CD4-positive, alpha-beta T cell (primary cell): ENCODE measurements at regions not wholly inside any gene's neighbourhood (a gene's known extent, or its start where the extent isn't known, plus 50 kb on each side); places are given as distances from the start of the nearest gene placed in this dataset.

Source experiments
- ATAC-seq: fragments of 200-7000 bp; cut with Tn5 transposase; one replicate; pipeline ENCODE4 v1.10.0; 2022; ENCODE audit warnings: mild to moderate bottlenecking; ENCODE audit not compliant: poor library complexity
- CTCF ChIA-PET: fragments of 350-600 bp; sonication (Branson Sonifier 250); formaldehyde crosslinking; loops from one replicate; lab custom pipeline; 2021; ENCODE audit warnings: antibody characterized with exemption, inconsistent platforms; lab: Charles Lee
- POLR2A ChIA-PET: fragments of 350-600 bp; sonication (Branson Sonifier 250); formaldehyde crosslinking; loops from one replicate; lab custom pipeline; 2021; ENCODE audit warnings: antibody characterized with exemption, inconsistent platforms; lab: Charles Lee
- DNase-seq, 14 experiments: peaks; one replicate each; pipeline ENCODE4 v3.0.0-alpha.2; 2013 to 2020; ENCODE audit warnings: mixed read lengths in 2 of 14
- H3K27ac ChIP-seq, 2 donors: one replicate each; pipeline versions ENCODE4 v1.5.1 to v1.7.0; 2013; ENCODE audit warnings: low read length in 2 of 2, low read depth in 1 of 2, mild to moderate bottlenecking in 1 of 2
- H3K27me3 ChIP-seq, 2 experiments: 1 replicate in 1 of 2; 2 replicates in 1 of 2; pipeline versions ENCODE4 v1.6.1 to v1.7.0; 2013; ENCODE audit warnings: low read length in 2 of 2, control low read depth in 1 of 2, mild to moderate bottlenecking in 1 of 2, moderate library complexity in 1 of 2; ENCODE audit not compliant: insufficient read depth in 2 of 2, control insufficient read depth in 1 of 2
- H3K36me3 ChIP-seq: one replicate; pipeline ENCODE4 v1.6.1; 2013; ENCODE audit warnings: low read length, control low read depth; ENCODE audit not compliant: insufficient read depth
- H3K4me1 ChIP-seq: one replicate; pipeline ENCODE4 v1.6.1; 2013; ENCODE audit warnings: low read length, control low read depth; ENCODE audit not compliant: insufficient read depth
- H3K4me3 ChIP-seq: one replicate; pipeline ENCODE4 v1.5.1; 2013; ENCODE audit warnings: mild to moderate bottlenecking, low read length, moderate library complexity
- H3K9me3 ChIP-seq, 2 experiments: 1 replicate in 1 of 2; 2 replicates in 1 of 2; pipeline versions ENCODE4 v1.6.1 to v1.7.0; 2013; ENCODE audit warnings: low read length in 2 of 2, mild to moderate bottlenecking in 2 of 2, control low read depth in 1 of 2, moderate library complexity in 1 of 2; ENCODE audit not compliant: control insufficient read depth in 1 of 2, insufficient read depth in 1 of 2
- H3K27ac Mint-ChIP-seq: one replicate; pipeline ENCODE4 v1.8.0; 2020; ENCODE audit warnings: mixed read lengths
- H3K27me3 Mint-ChIP-seq: one replicate; pipeline ENCODE4 v1.8.0; 2021; ENCODE audit warnings: mixed read lengths
- H3K36me3 Mint-ChIP-seq: one replicate; pipeline ENCODE4 v1.8.0; 2021; ENCODE audit warnings: low read depth, mixed read lengths
- H3K4me1 Mint-ChIP-seq: one replicate; pipeline ENCODE4 v1.8.0; 2021; ENCODE audit warnings: low read depth, mixed read lengths
- H3K4me3 Mint-ChIP-seq: one replicate; pipeline ENCODE4 v1.8.0; 2020; ENCODE audit warnings: mild to moderate bottlenecking, mixed read lengths
- H3K9me3 Mint-ChIP-seq: one replicate; pipeline ENCODE4 v1.8.0; 2020; ENCODE audit warnings: mixed read lengths
- intact Hi-C, 2 experiments: fragments of 100-400 bp; cut with DNase I in 1 of 2; cut with micrococcal nuclease in 1 of 2; formaldehyde crosslinking; loops; one replicate each; pipeline versions ENCODE4 v1.15.1 to v1.9.0; 2023 to 2025; cut with DNase I, micrococcal nuclease
- TF ChIP-seq, protein P1 (sequence below): fragments of 200-600 bp; IDR thresholded peaks from one replicate; pipeline ENCODE4 v1.8.0; 2022; ENCODE audit warnings: antibody characterized with exemption, mild to moderate bottlenecking

DNA sequence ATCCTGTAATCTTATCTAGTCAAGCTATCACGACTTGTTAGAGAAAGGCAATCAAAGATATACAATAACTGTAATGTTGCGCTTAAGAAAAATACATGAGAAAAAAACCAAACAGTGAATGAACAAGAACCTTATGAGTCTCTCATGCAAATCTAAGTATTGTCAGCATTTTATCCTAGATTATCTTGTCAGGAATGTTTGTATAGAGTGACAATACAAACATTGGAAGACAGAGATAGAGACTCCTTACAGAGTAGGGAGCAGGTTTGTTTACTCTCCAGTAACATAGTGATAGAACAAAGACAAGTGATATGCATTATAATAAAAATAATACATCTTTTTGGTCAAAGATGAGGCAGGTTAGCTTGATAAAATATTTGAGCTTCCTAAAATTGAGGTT, 444.8 kb downstream of the SLITRK5 start:
- ChIA-PET POLR2A (no interaction called here), CTCF (no interaction called here)
- no peak overlapping the region for H3K4me3 Mint-ChIP-seq
- no peaks in the 10 kb centered on the region for H3K4me1 ChIP-seq
- peaks cover 2% of the 10 kb centered on the region for H3K9me3 Mint-ChIP-seq
- no peak overlapping the region for H3K27ac Mint-ChIP-seq
- no peaks in the 10 kb centered on the region for H3K36me3 ChIP-seq
- TF ChIP-seq, protein P1, sequence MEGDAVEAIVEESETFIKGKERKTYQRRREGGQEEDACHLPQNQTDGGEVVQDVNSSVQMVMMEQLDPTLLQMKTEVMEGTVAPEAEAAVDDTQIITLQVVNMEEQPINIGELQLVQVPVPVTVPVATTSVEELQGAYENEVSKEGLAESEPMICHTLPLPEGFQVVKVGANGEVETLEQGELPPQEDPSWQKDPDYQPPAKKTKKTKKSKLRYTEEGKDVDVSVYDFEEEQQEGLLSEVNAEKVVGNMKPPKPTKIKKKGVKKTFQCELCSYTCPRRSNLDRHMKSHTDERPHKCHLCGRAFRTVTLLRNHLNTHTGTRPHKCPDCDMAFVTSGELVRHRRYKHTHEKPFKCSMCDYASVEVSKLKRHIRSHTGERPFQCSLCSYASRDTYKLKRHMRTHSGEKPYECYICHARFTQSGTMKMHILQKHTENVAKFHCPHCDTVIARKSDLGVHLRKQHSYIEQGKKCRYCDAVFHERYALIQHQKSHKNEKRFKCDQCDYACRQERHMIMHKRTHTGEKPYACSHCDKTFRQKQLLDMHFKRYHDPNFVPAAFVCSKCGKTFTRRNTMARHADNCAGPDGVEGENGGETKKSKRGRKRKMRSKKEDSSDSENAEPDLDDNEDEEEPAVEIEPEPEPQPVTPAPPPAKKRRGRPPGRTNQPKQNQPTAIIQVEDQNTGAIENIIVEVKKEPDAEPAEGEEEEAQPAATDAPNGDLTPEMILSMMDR = no peak
- H3K4me3 ChIP-seq = no peak overlapping the region
- no peaks in the 10 kb centered on the region for H3K36me3 Mint-ChIP-seq
- H3K4me1 Mint-ChIP-seq = no peaks in the 10 kb centered on the region
- H3K27me3 ChIP-seq = no peaks in the 10 kb centered on the region
- H3K9me3 ChIP-seq = no peaks in the 10 kb centered on the region
- ATAC-seq (no peak), DNase-seq (no peak)
- intact Hi-C loops = no loop called here
- H3K27ac ChIP-seq = no peak overlapping the region
- H3K27me3 Mint-ChIP-seq = no peaks in the 10 kb centered on the region

GRCh38 chr13:88118952-88119351, 447.8 kb downstream of the SLITRK5 start:
- intact Hi-C loops = no loop called here
- H3K36me3 Mint-ChIP-seq = no peaks in the 10 kb centered on the region
- no peak overlapping the region for H3K4me3 ChIP-seq
- TF ChIP-seq, protein P1 = no peak
- no peaks in the 10 kb centered on the region for H3K27me3 ChIP-seq
- no peak overlapping the region for H3K4me3 Mint-ChIP-seq
- H3K4me1 ChIP-seq = no peaks in the 10 kb centered on the region
- no peak overlapping the region for H3K27ac ChIP-seq
- ChIA-PET CTCF (no interaction called here), POLR2A (no interaction called here)
- H3K4me1 Mint-ChIP-seq = no peaks in the 10 kb centered on the region
- H3K27me3 Mint-ChIP-seq = no peaks in the 10 kb centered on the region
- no peaks in the 10 kb centered on the region for H3K9me3 Mint-ChIP-seq
- no peaks in the 10 kb centered on the region for H3K36me3 ChIP-seq
- ATAC-seq (no peak), DNase-seq (no peak)
- H3K27ac Mint-ChIP-seq = no peak overlapping the region
- peaks cover 0 to 3% of the 10 kb centered on the region in 2 experiments for H3K9me3 ChIP-seq

DNA sequence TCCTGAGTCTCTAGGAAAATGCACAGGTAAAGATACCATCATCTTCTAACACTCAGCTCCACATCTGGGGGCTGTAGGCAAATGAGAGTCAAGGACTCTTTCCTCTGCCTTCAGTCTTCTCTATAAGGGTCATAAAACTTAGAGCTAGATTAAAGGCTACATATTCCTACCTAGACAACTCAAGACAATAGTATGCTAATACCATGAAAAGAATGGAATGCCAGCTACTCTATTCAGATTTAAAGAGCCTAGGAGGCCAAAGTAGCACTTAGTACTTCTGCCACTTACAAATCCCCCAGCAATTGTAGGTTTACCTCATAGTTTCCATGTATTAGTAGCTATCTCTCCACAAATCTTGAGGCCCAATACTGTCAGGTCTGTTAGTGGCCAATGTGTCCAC, 453.0 kb downstream of the SLITRK5 start:
- no peak overlapping the region for H3K4me3 Mint-ChIP-seq
- intact Hi-C loops = no loop called here
- DNase-seq (no peak), ATAC-seq (no peak)
- no peaks in the 10 kb centered on the region for H3K36me3 Mint-ChIP-seq
- Histone ChIP-seq H3K27me3 (no peaks in the 10 kb centered on the region), H3K4me3 (no peak overlapping the region), H3K36me3 (no peaks in the 10 kb centered on the region), H3K4me1 (no peaks in the 10 kb centered on the region), H3K9me3 (peaks cover 0 to 3% of the 10 kb centered on the region in 2 experiments), H3K27ac (no peak overlapping the region)
- CTCF ChIA-PET = no interaction called here
- TF ChIP-seq, protein P1 = no peak
- H3K27ac Mint-ChIP-seq = no peak overlapping the region
- no peaks in the 10 kb centered on the region for H3K27me3 Mint-ChIP-seq
- H3K9me3 Mint-ChIP-seq = no peaks in the 10 kb centered on the region
- peaks cover 10% of the 10 kb centered on the region for H3K4me1 Mint-ChIP-seq
- POLR2A ChIA-PET = interaction anchor here (0.7 kb wide), 1 partner anchor 19 kb away, joined by 3 read pairs; no protein-coding TSS in a partner anchor
